LNCaP clone FGC (cell line): ENCODE measurements at regions not wholly inside any gene's neighbourhood (a gene's known extent, or its start where the extent isn't known, plus 50 kb on each side); places are given as distances from the start of the nearest gene placed in this dataset.

Source experiments
- DNase-seq: peaks from one replicate; pipeline ENCODE4 v3.0.0-alpha.2; 2011; ENCODE audit warnings: low read depth
- H3K4me3 ChIP-seq: 2 replicates; pipeline ENCODE4 v1.5.1; 2011; ENCODE audit warnings: mild to moderate bottlenecking, low read depth, low read length, control low read depth
- CTCF ChIP-seq: IDR thresholded peaks from 2 replicates; pipeline ENCODE4 v1.5.1; 2012; ENCODE audit warnings: mild to moderate bottlenecking; ENCODE audit not compliant: control insufficient read depth, insufficient read depth; ENCODE audit errors: extremely low read depth

DNA sequence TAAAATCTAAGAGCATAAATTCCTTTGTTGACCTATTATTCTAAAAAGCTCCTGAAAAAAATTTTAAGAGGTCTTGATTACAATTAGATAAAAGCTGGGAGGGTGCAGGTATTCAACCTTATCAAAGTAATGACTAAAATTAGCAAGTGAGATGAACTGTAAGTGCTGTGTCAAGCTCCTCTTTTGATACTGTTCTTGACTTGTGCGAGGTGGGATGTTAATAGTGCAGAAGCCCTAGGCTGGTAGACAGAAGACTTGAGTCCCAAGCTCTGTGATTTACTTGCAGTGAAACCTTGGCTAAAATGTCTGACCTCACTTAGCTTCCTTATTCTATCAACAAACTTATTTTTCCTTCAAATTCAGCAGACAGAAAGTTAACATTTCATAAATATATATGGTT is 637.5 kb downstream of the DSC3 start:
- no peak for DNase-seq
- no peak for TF ChIP-seq CTCF
- H3K4me3 ChIP-seq, result no peak overlapping the region

DNA sequence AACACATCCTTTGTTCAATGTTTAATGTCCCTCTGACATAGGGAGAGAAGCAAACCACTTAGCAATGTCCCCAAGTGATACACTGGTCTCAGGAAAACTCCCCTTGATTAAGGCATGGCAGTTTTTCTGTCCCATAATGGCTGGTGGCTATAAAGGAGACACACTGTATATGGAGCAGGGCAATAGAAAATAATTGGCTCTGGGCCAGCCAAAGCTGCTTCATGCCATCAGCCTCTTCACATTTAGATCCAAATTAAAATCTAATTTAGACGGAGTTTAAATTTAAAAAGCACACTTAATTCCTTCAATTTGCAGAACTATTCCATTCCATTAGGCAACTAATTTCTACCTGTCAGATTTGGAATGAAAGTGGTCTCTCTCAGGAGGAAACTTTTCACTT is 638.1 kb downstream of the DSC3 start:
- no peak for TF ChIP-seq CTCF
- DNase-seq, result no peak
- no peak overlapping the region for H3K4me3 ChIP-seq

DNA sequence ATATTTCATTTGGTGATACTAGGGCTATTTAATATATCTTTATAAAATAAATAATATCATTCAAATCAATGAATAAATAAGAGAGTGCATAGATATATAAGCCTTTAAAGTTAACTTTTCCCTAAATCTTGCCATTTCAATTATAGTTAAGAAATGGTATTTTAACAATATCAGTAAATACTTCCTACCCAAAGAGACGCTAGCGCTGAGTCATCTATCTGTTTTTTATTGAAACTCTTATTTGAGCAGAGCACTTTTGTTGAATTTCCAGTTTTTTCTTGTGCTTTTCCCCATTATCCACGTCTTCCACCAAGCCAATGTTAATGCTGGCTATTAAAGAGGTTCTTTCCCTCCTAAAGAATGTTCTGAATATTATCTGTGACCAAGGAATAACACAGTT is 639.3 kb downstream of the DSC3 start:
- H3K4me3 ChIP-seq, result no peak overlapping the region
- DNase-seq, result no peak
- no peak for TF ChIP-seq CTCF

DNA sequence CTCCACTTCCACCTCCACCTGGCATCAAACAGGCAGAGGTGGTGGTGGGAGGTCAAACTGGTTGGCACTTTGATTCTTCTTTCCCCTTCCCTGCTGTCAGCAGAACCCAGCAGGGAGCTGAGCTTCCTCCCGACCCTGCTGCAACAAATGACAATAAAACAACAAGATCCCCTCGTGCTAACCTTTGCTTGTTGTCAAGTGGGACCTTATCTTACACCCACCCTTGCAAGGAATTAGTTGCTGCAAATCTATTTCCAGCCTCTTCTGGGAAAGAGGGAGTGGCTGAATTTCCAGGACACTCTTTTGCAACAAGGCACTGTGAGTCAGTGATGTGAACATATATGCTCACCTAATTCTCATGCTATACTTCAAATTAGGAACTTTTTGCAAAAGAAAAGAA is 655.1 kb downstream of the DSC3 start:
- no peak overlapping the region for H3K4me3 ChIP-seq
- no peak for TF ChIP-seq CTCF
- DNase-seq, result no peak

DNA sequence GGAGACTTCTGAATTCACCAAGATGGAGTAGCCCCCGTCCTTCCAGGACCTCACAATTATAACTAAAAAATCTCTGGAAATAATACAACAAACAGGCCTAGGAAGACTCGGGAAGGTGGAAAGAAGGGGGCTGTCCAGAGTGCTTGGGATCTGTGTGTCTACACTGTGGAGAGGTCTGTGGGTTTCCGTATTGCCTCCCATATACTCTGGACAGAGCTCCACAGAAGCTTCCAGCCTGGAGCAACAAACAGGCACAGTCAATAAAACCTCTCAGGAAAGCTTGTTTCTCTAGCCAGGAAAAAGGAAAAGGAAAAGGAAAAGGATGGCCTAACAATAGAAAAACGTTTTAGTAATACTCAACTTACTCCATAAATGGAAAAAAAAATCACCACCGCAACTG is 655.9 kb downstream of the DSC3 start:
- no peak for DNase-seq
- H3K4me3 ChIP-seq, result no peak overlapping the region
- no peak for TF ChIP-seq CTCF

DNA sequence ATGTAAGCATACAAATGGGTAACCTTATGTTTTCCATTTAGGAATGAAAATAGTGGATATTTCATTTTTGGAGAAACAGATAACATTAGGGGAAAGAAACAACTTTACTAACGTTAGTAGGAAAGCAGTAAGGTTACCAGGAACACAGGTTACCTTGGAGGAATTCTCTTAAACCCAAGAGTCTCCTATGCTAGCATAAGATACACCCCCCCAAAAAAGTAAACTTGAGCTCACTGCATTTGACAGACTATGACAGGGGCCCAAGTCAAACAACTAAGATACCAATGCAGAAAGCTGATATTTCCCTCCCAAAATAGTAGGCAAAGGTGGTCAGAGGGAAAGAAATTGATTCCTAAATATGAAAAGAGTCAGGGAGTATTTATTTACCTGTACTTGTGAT is 656.9 kb downstream of the DSC3 start:
- TF ChIP-seq CTCF, result no peak
- no peak for DNase-seq
- no peak overlapping the region for H3K4me3 ChIP-seq

DNA sequence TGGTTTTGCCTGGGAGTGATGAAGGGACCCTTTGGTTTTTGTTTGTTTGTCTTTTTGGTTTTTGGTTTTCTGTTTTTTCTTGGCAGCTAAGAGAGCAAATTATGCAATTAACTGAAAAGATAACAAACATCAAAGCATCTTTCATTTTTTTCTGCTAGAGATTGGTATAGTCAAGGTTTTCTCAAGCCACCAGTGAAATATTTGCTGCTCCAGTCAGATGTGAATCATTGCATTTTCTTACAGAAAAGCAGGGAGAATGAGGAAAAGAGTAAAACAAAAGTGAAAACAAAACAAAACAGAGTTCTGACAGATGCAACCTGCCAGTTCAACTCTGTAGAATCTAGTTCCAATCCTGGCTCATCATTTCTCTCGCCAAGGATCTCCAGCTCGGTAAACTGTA is 660.7 kb downstream of the DSC3 start:
- no peak for TF ChIP-seq CTCF
- DNase-seq, result no peak
- no peak overlapping the region for H3K4me3 ChIP-seq
